Type B pancreatic cell (in vitro differentiated cells): ENCODE measurements at regions not wholly inside any gene's neighbourhood (a gene's known extent, or its start where the extent isn't known, plus 50 kb on each side); places are given as distances from the start of the nearest gene placed in this dataset.
"Not testable (repeated sequence)": the region's sequence is repeated elsewhere in the genome, so short reads cannot be mapped to it uniquely, and the experiment has no call there.

Experiments
- DNase-seq: peaks from one replicate; pipeline ENCODE4 v3.0.0; 2021; ENCODE audit warnings: mixed read lengths; ENCODE audit not compliant: unreplicated experiment; ENCODE audit errors: extremely low spot score
- H3K27ac Mint-ChIP-seq: 2 replicates; pipeline ENCODE4 v1.8.0; 2021; ENCODE audit warnings: mild to moderate bottlenecking, mixed read lengths
- H3K27me3 Mint-ChIP-seq: 2 replicates; pipeline ENCODE4 v1.8.0; 2021; ENCODE audit warnings: mixed read lengths
- H3K36me3 Mint-ChIP-seq: 2 replicates; pipeline ENCODE4 v1.8.0; 2021; ENCODE audit warnings: mixed read lengths
- H3K4me1 Mint-ChIP-seq: one replicate; pipeline ENCODE4 v1.8.0; 2021; ENCODE audit warnings: mixed read lengths; ENCODE audit not compliant: unreplicated experiment
- H3K4me3 Mint-ChIP-seq: 2 replicates; pipeline ENCODE4 v1.8.0; 2021; ENCODE audit warnings: mild to moderate bottlenecking, mixed read lengths
- H3K9me3 Mint-ChIP-seq: 2 replicates; pipeline ENCODE4 v1.8.0; 2021; ENCODE audit warnings: mixed read lengths
- CTCF ChIP-seq: fragments of 200-600 bp; sonication (generic); conservative IDR thresholded peaks from 2 replicates; pipeline ENCODE4 v1.5.0; 2021; ENCODE audit warnings: antibody characterized with exemption, mild to moderate bottlenecking

GRCh38 chr2:13698847-13699246 is 933.7 kb upstream of the LRATD1 start:
- no peak for DNase-seq
- H3K4me3 Mint-ChIP-seq: no peak overlapping the region
- no peaks in the 10 kb centered on the region for H3K36me3 Mint-ChIP-seq
- H3K27ac Mint-ChIP-seq: no peak overlapping the region
- H3K9me3 Mint-ChIP-seq: no peaks in the 10 kb centered on the region
- no peak for TF ChIP-seq CTCF
- no peaks in the 10 kb centered on the region for H3K27me3 Mint-ChIP-seq
- H3K4me1 Mint-ChIP-seq: no peaks in the 10 kb centered on the region

- not testable (repeated sequence) for H3K4me1 Mint-ChIP-seq, H3K36me3 Mint-ChIP-seq, DNase-seq, H3K9me3 Mint-ChIP-seq, H3K27me3 Mint-ChIP-seq, H3K4me3 Mint-ChIP-seq, H3K27ac Mint-ChIP-seq
Measured at GRCh38 chr2:13699939-13700338, 932.6 kb upstream of the LRATD1 start.

- DNase-seq: no peak
- no peak for TF ChIP-seq CTCF
- H3K27ac Mint-ChIP-seq: no peak overlapping the region
- H3K4me1 Mint-ChIP-seq: no peaks in the 10 kb centered on the region
- no peaks in the 10 kb centered on the region for H3K36me3 Mint-ChIP-seq
- peaks cover 6% of the 10 kb centered on the region for H3K9me3 Mint-ChIP-seq
- no peak overlapping the region for H3K4me3 Mint-ChIP-seq
- H3K27me3 Mint-ChIP-seq: no peaks in the 10 kb centered on the region
Measured at GRCh38 chr2:13711154-13711553, 921.4 kb upstream of the LRATD1 start.

- no peak for DNase-seq
- Mint-ChIP-seq H3K4me3 (no peak overlapping the region), H3K27ac (no peak overlapping the region), H3K36me3 (no peaks in the 10 kb centered on the region), H3K27me3 (no peaks in the 10 kb centered on the region), H3K9me3 (no peaks in the 10 kb centered on the region), H3K4me1 (no peaks in the 10 kb centered on the region)
- no peak for TF ChIP-seq CTCF
Measured at GRCh38 chr2:13714466-13714865, 918.1 kb upstream of the LRATD1 start.

GRCh38 chr2:13725945-13726344 is 906.6 kb upstream of the LRATD1 start:
- H3K36me3 Mint-ChIP-seq: no peaks in the 10 kb centered on the region
- DNase-seq: no peak
- no peak overlapping the region for H3K27ac Mint-ChIP-seq
- no peaks in the 10 kb centered on the region for H3K27me3 Mint-ChIP-seq
- no peak for TF ChIP-seq CTCF
- no peaks in the 10 kb centered on the region for H3K4me1 Mint-ChIP-seq
- H3K9me3 Mint-ChIP-seq: no peaks in the 10 kb centered on the region
- no peak overlapping the region for H3K4me3 Mint-ChIP-seq

- Mint-ChIP-seq H3K9me3 (peaks cover 13% of the 10 kb centered on the region), H3K4me3 (no peak overlapping the region), H3K27me3 (no peaks in the 10 kb centered on the region), H3K36me3 (no peaks in the 10 kb centered on the region), H3K4me1 (no peaks in the 10 kb centered on the region), H3K27ac (no peak overlapping the region)
- no peak for DNase-seq
- TF ChIP-seq CTCF: no peak
Measured at GRCh38 chr2:13745330-13745729, 887.2 kb upstream of the LRATD1 start.
